Right lung (tissue), 2 donors: ENCODE measurements at regions not wholly inside any gene's neighbourhood (a gene's known extent, or its start where the extent isn't known, plus 50 kb on each side); places are given as distances from the start of the nearest gene placed in this dataset.

Experiments
- DNase-seq, 2 donors: peaks; one replicate each; pipeline ENCODE4 v3.0.0-alpha.2; 2013

DNA sequence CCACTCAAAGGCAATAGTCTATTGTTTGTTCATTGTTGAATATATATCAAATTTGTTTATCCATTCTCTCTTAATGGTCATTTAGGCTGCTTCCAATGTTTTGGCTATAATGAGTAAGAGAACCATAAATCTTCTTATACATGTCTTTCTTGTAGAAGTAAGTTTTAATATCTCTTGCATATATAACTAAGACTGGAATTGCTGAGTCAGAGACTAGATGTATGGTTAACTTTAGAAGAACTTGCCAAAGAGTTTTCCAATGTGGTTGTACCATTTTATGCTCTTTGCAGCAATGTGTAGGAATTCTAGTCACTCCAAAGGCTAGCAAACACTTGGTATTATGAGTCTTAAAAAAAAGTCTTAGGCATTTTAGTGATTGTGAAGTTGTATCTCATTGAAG lies 610.0 kb upstream of the GCFC2 start:
- no peak for DNase-seq

DNA sequence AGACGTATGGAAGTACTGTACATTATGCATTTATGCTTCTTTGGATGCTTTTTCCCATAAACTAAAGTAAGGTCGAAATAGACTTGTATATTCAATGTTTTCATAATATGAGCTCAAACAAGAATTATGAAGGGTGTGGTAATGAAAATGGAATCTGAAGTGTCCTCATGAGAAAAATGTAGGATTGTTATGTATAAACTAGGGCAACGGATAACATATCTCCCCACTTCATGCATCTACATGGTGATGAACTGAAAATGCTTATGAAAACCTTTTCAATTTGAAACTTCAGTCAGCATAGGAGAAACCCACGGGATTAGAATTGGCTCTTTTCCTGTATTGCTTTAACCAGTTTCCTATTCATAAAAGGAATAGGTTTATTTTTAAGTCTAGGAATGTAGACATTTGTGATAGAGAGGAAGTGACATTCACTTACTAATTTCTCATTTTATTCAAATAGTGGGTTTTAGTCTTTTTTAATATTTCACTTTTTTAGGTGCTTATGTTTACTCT lies 608.2 kb upstream of the GCFC2 start:
- no peak for DNase-seq

DNA sequence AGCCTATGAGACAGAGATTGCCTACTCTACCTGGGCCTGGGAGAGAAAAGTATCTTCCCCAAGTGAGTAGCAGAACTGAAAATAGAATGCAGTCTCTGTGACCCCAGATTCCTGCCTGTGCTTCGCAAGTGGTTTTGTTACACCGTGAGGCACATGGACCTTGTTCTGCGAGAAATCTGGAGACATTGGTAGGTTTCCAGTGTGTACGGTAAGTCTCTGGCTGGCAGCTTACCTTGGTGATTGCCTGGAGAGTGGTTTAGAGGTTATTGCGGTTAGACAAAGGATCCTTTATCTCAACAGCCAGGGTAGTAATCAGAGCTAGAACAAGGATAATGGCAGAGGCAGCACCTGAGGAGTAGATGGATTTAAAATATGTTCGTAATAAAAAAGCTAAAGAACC lies 606.0 kb upstream of the GCFC2 start:
- DNase-seq: no peak

DNA sequence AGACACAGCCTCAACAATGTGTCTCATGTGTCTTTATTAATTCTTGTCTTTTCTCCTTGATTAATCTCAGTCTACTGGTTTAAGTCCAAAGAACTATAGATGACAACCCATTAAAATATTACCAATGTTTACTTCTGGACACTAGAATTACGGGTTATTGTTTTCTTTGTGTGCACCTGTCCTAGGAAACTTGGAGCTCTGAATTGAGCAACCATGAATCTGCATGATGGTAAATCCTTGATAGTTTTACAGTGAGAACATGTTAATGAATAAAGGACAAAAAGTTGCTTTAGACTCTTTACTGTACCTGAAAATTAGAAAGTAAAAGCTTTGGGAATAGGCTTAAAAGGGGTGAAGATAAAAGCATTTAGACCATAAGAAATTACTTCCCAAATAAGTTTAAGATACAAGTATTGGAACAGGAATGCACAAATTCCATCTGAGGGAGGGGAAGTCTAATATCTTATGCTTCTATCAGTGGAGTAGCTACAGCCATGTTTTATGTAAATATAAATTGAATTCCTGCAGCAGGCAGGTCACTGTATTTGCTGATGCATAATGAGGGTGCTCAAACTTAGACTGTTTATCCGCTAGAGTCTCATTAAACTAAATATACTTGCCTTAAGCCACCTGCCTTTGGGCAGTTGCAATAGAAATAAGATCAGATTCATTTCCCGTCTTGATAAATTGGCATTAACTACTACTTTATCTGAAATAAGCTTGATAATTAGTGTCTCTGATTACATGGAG lies 603.7 kb upstream of the GCFC2 start:
- no peak for DNase-seq

DNA sequence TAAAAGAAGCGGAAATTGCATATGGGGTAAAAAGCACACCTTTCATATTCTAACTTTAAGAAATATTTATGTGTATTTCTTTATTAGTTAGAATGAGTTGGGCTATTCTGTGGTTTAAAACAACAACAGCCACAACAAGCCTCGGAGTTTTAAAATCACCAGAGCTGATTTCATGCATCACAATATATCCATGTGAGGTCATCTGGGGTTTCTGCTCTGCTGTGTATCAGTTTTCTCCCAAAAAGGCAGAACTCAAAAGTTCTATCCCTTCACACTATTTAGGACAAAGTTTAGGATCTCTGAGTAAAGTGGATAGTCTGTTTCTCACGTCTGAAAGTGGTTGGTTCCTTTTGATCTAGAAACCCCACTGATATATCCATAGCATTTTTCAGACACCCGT lies 601.5 kb upstream of the GCFC2 start:
- no peak for DNase-seq

DNA sequence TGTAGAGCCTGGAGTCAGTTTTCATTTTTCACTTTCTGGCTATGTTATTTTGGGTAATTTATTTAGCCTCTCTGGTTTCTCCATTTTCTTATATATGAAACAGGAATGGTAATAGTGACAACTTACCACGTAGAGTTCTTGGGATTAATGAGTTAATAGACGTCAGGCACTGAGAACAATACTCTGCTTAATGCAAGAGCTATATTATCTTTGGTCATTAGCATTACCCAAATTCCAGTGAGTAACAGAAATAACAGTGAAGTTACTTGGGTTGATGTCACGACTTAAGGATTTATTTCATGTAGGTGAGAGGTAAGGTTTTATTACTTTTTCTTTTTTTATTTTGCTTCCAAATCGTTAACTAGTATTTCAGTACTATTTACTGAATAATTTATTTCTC lies 601.0 kb upstream of the GCFC2 start:
- no peak for DNase-seq

DNA sequence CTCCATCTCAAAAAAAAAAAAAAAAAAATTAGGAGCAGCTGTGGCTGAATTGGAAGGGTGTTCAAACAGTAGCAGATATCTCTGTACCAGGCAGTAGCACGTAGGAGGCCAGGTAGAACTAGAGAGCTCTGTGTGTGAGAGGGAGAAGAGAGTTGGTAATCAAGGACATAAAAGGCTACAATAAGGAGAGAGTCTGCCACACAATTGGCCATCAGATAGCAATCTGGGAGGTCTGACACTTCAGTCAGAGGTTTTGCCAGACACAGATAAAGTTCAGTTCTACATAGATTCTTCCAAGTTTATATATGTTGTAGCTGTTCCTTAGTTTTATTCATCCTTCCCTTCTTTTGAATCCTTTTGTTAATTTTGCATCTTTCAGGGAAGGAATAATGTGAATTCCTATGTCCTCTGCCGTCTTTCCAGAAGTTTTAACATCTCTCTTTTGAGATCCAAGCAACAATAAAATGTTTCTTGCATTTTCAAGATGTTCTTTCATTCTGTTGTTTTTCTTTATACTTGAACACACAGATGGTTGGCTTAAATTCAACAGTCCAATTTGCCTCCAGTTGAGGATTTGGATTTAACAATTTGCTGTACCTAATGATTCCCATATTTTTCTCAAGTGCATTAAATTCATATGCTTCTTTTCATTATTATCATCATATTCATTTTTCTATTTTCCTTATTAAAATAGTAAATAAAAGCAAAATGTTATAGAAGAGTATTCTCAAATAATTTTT lies 600.3 kb upstream of the GCFC2 start:
- no peak for DNase-seq

DNA sequence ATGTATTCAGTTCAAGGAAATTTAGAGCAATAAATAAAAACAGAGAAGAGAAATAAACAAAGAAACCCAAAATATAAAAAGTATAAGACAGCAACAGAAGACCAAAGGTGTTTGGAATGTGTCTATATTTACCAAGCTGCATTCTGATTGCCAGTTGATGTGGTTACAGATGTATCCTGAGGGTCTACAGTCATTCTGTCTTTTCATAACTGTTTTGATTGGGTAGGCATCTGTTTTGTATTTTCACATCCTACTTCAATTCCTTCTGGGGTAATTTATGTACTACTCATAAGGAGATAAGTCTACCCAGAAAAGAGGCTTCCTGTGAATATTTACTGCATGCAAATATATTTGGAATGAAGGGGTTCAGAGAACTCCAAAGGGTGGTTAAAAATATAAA lies 596.8 kb upstream of the GCFC2 start:
- DNase-seq: no peak

DNA sequence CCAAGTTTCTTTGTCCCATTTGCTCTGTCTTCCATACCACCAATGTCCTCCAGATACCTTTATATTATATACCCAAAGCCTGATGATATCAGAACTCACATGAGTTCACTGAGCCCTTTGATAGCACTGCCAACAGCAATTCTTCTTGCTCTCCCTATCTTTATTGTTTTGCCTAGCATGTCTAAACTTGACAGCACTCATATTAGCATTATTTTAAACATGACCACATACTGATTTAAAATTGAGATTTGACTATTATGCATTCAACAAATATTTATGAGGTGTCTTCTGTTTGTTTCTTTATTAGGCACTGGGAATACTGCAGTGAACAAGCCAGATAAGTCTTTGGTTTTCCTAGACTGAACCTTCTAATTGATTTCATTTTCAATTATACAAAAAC lies 587.3 kb upstream of the GCFC2 start:
- DNase-seq: no peak

DNA sequence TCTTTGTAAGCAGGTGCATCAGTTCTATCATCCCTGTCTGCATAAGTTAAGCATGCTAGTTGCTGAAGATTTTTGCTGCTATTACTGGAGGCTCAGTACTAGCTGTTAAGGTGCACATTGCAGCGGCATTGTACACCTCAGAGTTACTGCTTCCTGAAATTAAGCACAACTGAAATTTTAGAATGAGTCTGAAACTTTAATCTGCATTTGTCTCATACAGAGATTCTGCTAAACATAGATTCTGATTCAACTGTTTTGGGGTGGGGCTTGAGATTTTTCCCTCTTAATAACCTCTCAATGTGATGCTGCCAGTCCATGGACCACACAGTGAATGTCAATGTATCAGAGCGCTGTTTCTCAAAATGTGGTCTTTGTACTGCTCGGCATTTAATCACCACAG lies 585.7 kb upstream of the GCFC2 start:
- no peak for DNase-seq

DNA sequence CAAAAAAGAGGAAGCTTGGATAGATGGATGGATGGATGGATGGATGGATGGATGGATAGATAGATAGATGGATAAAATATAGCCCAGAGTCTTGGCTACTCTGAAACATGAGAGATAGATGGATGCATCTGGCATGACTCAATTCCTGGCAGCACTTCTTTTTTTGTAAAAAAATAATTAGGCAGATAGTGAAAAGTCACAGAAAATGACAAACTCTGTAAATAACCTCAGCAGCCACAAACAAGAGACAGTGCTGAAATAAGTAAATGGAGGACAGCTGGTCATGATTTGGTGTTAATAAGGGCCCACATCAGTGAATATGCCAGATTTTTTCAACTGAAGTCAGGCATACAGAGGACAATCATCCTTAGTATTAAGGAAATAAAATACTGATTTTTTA lies 585.0 kb upstream of the GCFC2 start:
- DNase-seq: no peak

DNA sequence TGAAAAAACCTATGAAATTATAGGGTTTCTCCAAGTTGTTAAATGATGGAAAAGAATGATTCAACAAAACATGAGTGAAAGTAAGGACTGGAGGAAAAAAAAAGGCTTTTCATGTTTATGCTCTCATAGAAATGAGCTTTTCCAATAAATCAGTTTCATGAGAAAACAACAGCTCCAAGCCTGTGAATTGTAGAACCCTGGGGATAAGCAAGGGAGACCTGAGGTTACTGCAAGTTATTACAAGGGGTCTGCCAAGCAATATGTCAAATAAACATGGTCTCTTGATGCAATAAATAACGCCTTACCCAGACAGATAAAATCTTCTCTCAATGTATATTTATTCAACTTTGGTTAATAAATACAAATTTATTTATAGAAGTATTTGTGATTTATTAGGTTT lies 577.9 kb upstream of the GCFC2 start:
- DNase-seq: no peak

DNA sequence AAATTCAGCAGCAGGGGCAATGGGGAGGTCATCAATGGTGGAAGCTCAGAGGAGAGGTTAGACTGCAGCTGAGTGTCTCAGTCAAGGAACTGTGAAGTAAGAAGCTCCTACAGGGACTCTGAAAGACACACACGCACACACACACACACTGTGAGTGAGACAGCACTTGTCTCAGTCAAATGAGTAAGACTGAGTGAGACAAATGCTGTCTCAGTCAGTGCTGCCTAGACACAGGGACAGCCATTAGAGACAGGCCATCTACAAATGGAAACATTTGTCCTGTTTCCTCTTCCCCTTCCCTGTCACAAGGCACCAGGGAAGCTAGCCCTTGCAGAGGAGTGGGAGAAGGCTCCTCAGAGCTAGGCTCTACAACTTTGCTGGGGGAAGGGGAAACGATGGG lies 577.4 kb upstream of the GCFC2 start:
- no peak for DNase-seq

DNA sequence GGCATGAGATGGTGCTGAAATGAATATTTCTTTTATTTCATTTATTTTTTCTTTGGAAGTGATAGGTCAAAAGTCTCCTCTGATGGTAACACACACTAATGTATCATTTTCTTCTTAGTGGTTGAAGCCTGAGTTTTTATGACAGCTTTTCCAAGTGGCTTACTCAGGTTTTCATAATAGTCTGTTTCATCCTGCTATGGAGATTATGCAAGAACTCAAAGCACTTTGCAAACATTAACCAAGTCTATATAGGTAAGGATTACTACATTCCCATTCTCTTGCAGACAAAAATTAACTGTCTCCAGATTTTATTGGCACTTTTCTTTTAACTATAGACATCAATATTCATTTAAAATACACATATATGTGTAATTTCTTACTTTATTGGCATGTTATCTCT lies 572.6 kb upstream of the GCFC2 start:
- DNase-seq: no peak

DNA sequence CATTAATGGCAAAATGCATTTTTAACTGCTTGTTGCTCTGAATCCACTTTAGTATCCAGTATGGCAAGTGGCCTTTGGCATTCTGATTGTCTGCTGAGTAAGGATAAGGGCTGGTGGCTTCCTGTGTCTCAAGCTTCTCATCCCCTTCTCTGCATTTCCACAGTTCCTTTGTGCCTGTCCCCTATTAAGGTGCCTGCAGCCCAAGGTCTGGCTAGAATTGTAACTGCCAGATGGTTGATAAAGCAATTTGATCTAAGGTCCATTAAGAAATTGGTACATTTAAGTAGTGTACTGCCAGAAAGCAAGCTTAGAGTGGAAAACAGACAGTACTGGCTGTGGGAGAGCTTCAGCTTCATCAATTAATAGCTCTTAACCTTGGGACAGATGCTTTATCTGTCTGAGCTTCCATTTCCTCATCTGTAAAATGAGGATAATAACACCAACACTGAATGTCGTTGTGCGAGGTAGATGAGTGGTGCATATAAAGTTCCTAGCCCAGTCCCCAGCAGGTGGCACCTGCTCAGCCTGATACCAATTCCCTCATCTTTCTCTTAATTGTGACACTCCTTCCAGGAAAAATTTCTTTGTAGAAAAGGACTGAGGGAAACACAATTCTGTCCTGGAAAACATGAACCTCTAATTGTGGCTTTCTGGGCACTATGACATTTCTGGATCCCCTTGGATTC lies 570.6 kb upstream of the GCFC2 start:
- no peak for DNase-seq

DNA sequence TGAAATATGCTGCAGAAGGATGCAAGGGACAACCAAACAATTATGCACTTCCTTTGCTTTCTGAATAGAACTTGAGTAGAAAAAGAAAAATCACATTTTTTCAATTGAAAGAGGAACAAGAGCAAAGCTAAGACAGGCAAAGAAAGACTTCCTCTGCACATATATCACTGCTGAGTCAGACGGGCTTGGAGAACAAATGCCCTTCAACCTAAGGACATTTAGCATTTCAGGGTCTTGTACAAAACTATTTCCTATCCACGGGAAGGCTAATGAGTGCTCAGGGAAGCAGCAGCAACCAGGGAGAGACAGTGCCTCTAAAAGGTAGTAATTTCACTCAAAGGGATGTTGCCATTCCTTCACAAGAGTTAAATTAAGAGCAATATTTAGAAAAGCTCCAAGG lies 570.0 kb upstream of the GCFC2 start:
- DNase-seq: no peak

DNA sequence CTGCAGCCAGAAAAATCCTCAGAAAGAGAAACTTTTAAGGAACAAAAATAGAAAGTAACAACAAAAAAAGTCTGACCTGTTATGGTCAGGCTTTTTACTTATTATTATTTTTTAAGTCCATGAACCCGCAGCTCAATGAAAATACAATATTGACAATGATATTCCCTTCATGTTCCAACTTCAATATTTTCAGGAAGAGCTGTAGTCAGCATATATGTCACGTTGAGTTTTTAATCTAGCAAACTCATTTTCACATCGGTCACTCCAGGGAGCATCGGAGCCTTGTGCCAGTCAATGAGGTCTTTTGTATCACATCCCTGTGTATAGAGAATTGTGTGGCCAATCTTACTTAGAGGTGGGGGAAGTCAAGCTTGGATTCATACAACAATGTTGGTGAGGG lies 568.4 kb upstream of the GCFC2 start:
- no peak for DNase-seq

DNA sequence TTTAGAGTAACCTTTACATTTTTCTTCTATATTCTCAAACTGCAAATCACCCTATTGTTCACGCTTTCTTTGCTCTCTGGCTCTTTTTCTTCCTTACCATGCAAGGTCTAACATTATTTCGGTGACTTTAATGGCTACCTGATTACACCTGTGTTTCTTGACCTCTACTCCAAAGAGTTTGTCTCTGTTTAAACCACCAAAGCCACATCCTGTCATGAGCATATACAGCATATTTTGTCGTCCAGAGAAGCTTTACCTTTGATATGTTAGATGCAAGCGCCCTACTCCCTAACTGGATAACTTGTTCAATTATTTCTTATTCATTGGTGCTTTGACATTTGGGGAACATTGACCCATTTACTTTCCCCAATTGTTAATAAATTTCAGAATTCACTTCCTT lies 565.1 kb upstream of the GCFC2 start:
- no peak for DNase-seq

DNA sequence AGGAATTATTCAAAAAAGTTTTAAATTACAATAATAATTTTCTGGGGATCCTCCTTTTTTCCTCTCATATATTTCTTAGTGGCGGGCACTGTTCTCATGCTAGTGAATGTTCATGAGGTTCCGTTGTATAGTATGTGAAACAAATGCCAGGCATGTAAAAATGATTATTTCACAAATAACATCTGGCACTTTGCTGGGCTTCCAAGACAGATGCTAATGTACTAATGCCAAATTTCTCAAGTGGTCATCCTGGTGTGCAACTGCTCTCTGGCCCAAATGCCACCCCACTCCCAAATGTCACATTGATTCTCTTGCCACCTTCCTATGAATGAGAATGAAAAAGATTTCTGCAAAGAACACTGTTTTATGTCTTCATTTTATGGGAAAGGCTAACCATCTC lies 564.0 kb upstream of the GCFC2 start:
- DNase-seq: no peak

DNA sequence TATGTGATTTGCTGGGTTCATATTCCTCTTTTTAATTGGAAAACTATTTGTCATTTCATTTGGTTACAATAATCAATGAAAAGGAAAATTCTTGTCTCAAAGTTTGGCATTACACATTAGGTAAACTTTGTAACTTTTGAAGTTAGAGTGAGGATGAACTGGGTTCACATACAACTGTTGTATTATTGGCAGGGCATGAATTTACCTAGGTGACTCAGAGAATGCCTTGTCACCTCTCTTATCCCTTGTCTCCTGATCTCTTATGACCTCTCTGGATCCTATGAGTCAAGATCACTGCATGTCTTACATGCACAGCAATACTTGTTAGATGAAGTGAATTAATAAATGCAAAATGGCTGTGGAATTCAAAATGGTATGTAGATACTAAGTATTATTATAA lies 563.4 kb upstream of the GCFC2 start:
- DNase-seq: no peak

DNA sequence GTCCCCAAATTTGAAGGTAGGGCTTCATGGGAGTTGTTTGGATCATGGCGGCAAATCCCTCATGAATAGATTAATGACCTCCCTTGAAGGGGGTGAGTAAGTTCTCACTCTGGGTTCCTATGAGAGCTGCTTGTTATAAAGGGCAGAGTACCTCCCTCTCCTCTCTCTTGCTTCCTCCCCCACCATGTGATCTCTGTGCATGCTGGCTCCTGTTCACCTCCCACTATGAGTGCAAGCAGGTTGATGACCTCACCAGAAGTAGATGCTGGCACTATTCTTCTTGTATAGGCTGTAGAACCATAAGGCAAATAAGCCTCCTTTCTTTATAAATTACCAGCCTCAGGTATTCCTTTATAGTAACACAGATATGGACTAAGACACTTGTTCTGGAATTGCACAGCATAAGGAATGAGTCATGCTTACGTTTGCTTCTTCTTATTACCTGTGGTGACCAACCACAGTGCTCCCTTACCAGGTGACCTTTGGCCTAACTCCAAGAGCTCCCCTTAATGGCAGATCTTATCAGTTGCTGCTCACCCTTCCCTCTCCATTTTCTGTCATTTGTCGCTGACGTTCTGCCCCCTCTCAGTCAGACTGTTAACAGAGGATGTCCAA lies 559.5 kb upstream of the GCFC2 start:
- no peak for DNase-seq

DNA sequence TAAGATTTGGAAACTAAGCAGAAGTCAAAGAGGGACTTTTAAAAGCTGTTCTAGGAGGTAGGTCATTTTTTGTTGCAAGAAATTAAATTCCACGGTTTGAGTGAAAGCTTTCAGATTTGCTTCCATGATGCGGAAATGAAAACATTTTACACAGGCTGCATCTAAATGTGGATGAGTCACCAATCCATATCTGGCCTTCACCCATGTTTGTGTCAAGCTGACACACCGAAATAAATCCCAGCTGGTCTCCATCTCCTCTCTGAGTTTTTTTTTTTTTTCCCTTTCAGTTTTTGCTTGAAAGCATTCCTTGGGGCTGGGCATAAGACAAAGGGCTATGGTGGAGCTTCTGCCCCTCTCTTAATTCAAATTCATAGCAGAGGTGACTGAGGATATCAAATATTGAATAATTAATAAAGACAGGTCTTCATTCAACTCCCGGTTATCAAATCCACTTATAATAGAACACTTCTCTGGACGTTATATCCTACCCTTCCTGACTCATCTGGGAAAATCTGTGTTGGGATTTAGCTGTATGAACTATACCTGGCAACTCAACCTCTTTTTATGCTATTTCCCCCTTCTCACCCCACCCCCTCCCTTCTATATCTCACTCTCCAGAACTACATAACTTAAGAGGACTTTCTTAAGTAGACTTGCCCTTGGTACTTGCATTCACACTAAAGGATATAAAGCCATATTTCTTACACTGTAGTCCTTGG lies 558.3 kb upstream of the GCFC2 start:
- peak; percentile 51 to 55 for DNase-seq
